Astrocyte (in vitro differentiated cells and primary cell): ENCODE measurements at regions not wholly inside any gene's neighbourhood (a gene's known extent, or its start where the extent isn't known, plus 50 kb on each side); places are given as distances from the start of the nearest gene placed in this dataset.

Source experiments
- EZH2 ChIP-seq: IDR thresholded peaks from 2 replicates; pipeline ENCODE4 v1.6.1; 2012; ENCODE audit warnings: mild to moderate bottlenecking, low read length, inconsistent platforms; ENCODE audit not compliant: insufficient read depth
- TF ChIP-seq, protein P1 (sequence below): IDR thresholded peaks from 2 replicates; pipeline ENCODE4 v1.5.1; 2011; ENCODE audit warnings: low read depth, mild to moderate bottlenecking, inconsistent platforms, low read length, moderate library complexity; ENCODE audit not compliant: insufficient read depth

DNA sequence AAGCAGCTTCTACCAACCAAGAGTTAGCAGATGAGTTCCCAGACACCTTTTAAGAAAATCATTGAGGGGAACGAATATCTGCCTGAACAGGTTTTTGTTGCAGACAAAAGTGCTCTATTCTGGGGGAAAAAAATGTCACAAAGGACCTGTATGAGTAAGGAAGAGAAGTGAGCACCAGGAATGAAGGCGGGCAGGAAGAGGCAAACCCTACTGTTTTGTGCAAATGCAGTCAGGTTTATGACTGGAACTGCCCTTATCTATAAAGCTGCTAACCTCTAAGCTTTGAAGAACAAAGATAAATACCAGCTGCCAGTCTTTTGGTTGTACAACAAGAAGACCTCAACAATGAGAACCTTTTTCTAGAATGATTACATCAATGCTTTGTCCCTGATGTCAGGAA is 292.4 kb upstream of the SP4 start:
- TF ChIP-seq, protein P1, sequence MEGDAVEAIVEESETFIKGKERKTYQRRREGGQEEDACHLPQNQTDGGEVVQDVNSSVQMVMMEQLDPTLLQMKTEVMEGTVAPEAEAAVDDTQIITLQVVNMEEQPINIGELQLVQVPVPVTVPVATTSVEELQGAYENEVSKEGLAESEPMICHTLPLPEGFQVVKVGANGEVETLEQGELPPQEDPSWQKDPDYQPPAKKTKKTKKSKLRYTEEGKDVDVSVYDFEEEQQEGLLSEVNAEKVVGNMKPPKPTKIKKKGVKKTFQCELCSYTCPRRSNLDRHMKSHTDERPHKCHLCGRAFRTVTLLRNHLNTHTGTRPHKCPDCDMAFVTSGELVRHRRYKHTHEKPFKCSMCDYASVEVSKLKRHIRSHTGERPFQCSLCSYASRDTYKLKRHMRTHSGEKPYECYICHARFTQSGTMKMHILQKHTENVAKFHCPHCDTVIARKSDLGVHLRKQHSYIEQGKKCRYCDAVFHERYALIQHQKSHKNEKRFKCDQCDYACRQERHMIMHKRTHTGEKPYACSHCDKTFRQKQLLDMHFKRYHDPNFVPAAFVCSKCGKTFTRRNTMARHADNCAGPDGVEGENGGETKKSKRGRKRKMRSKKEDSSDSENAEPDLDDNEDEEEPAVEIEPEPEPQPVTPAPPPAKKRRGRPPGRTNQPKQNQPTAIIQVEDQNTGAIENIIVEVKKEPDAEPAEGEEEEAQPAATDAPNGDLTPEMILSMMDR: no peak
- TF ChIP-seq EZH2: no peak
